SK-N-SH (cell line): ENCODE measurements at regions not wholly inside any gene's neighbourhood (a gene's known extent, or its start where the extent isn't known, plus 50 kb on each side); places are given as distances from the start of the nearest gene placed in this dataset.

Experiments
- CTCF ChIA-PET: fragments of 300-600, 350-600 bp; formaldehyde crosslinking; extraction: SDS; loops from one replicate; lab custom pipeline; 2021; lab: Yijun Ruan, JAX
- POLR2A ChIA-PET: fragments of 350-600 bp; sonication (Branson Sonifier 250); formaldehyde crosslinking; extraction: SDS; loops from one replicate; lab custom pipeline; 2020; ENCODE audit warnings: antibody characterized with exemption, inconsistent platforms; lab: Yijun Ruan, JAX
- DNase-seq: peaks from one replicate; pipeline ENCODE4 v3.0.0; 2012
- H2AFZ ChIP-seq: fragments of 200-600 bp; sonication (generic); 2 replicates; pipeline ENCODE4 v1.8.1; 2016; ENCODE audit warnings: antibody characterized with exemption, mild to moderate bottlenecking, low read depth
- H3F3A ChIP-seq: fragments of 200-600 bp; sonication (generic); replicated peaks from 2 replicates; pipeline ENCODE3; 2016; ENCODE audit warnings: antibody characterized with exemption, mild to moderate bottlenecking; ENCODE audit not compliant: insufficient read depth
- H3K27ac ChIP-seq, 2 experiments: fragments of 200-500 bp in 1 of 2; fragments of 200-600 bp in 1 of 2; sonication (Bioruptor generic) in 1 of 2; sonication (generic), shearing (Covaris generic) in 1 of 2; 2 replicates each; pipeline versions ENCODE4 v1.5.1 to v1.6.1; 2014 to 2016; ENCODE audit warnings: low read depth in 2 of 2, inconsistent platforms in 1 of 2, low read length in 1 of 2, mild to moderate bottlenecking in 1 of 2, mixed read lengths in 1 of 2
- H3K27me3 ChIP-seq: fragments of 200-600 bp; sonication (generic), shearing (Covaris generic); 2 replicates; pipeline ENCODE4 v1.6.1; 2016; ENCODE audit warnings: mixed run types; ENCODE audit not compliant: insufficient read depth
- H3K36me3 ChIP-seq, 2 experiments: fragments of 200-500 bp in 1 of 2; fragments of 200-600 bp in 1 of 2; sonication (Bioruptor generic) in 1 of 2; sonication (generic) in 1 of 2; replicated peaks in 1 of 2; 2 replicates each; pipeline versions ENCODE3 to v1.5.1; 2014 to 2016; ENCODE audit warnings: low read length in 1 of 2, mild to moderate bottlenecking in 1 of 2; ENCODE audit not compliant: insufficient read depth in 2 of 2, control insufficient read depth in 1 of 2
- H3K4me1 ChIP-seq, 2 experiments: fragments of 200-500 bp in 1 of 2; fragments of 200-600 bp in 1 of 2; sonication (Bioruptor generic) in 1 of 2; sonication (generic), shearing (Covaris generic) in 1 of 2; 2 replicates each; pipeline versions ENCODE4 v1.5.1 to v1.6.1; 2014 to 2016; ENCODE audit warnings: low read depth in 1 of 2, low read length in 1 of 2, mixed run types in 1 of 2; ENCODE audit not compliant: insufficient read depth in 2 of 2, control insufficient read depth in 1 of 2
- H3K4me2 ChIP-seq: fragments of 200-600 bp; sonication (generic), shearing (Covaris generic); 2 replicates; pipeline ENCODE4 v1.6.1; 2017; ENCODE audit warnings: mixed run types
- H3K4me3 ChIP-seq, 2 experiments: fragments of 200-500 bp in 1 of 2; fragments of 200-600 bp in 1 of 2; sonication (Bioruptor generic) in 1 of 2; sonication (generic), shearing (Covaris generic) in 1 of 2; 2 replicates each; pipeline versions ENCODE4 v1.5.1 to v1.8.1; 2014 to 2016; ENCODE audit warnings: low read depth in 2 of 2, inconsistent platforms in 1 of 2, low read length in 1 of 2, mild to moderate bottlenecking in 1 of 2, mixed read lengths in 1 of 2, moderate library complexity in 1 of 2
- H3K79me2 ChIP-seq: fragments of 200-600 bp; sonication (generic); 2 replicates; pipeline ENCODE4 v1.8.1; 2017; ENCODE audit warnings: mild to moderate bottlenecking; ENCODE audit not compliant: insufficient read depth
- H3K9ac ChIP-seq: fragments of 200-600 bp; sonication (generic); 2 replicates; pipeline ENCODE4 v1.6.1; 2017; ENCODE audit warnings: mixed run types
- H3K9me2 ChIP-seq: fragments of 200-600 bp; sonication (generic); 2 replicates; pipeline ENCODE4 v1.6.1; 2017; ENCODE audit warnings: mixed run types
- H3K9me3 ChIP-seq: fragments of 200-600 bp; sonication (generic); 2 replicates; pipeline ENCODE4 v1.6.1; 2017; ENCODE audit warnings: mixed run types, mild to moderate bottlenecking, moderate library complexity
- H4K20me1 ChIP-seq: fragments of 200-600 bp; sonication (generic); 2 replicates; pipeline ENCODE4 v1.6.1; 2017; ENCODE audit warnings: mild to moderate bottlenecking, mixed run types; ENCODE audit not compliant: insufficient read depth
- CHD2 ChIP-seq: fragments of 150-350 bp; IDR thresholded peaks from 2 replicates; pipeline ENCODE4 v1.6.1; 2018; ENCODE audit warnings: low read length; ENCODE audit not compliant: partially characterized antibody
- EP300 ChIP-seq, 2 experiments: IDR thresholded peaks; 2 replicates each; pipeline versions ENCODE4 v1.4.0 to v1.6.1; 2012; ENCODE audit warnings: borderline replicate concordance in 1 of 2, low read depth in 1 of 2, low read length in 1 of 2
- GABPA ChIP-seq: IDR thresholded peaks from 2 replicates; pipeline ENCODE4 v1.4.0; 2012; ENCODE audit warnings: low read depth, mild to moderate bottlenecking
- POLR2AphosphoS5 ChIP-seq: IDR thresholded peaks from 2 replicates; pipeline ENCODE4 v1.6.1; 2012; ENCODE audit warnings: low read depth, low read length
- RAD21 ChIP-seq: IDR thresholded peaks from 2 replicates; pipeline ENCODE4 v1.6.1; 2012; ENCODE audit warnings: mild to moderate bottlenecking, low read length
- RCOR1 ChIP-seq: fragments of 150-350 bp; IDR thresholded peaks from 2 replicates; pipeline ENCODE4 v1.6.1; 2017; ENCODE audit warnings: antibody characterized with exemption, low read length
- whole genome bisulfite sequencing: methylation state at CpG from one replicate; pipeline ENCODE4 v1.1.6; 2017; ENCODE audit warnings: low lambda C conversion rate; 5-methylcytosine and 5-hydroxymethylcytosine counted together
- TF ChIP-seq, protein P1 (sequence below): fragments of 200-600 bp; sonication (generic); IDR thresholded peaks from 2 replicates; pipeline ENCODE4 v1.6.1; 2017; ENCODE audit warnings: antibody characterized with exemption, mild to moderate bottlenecking, moderate library complexity
- TF ChIP-seq, protein P2 (sequence below): IDR thresholded peaks from 2 replicates; pipeline ENCODE4 v1.6.1; 2012; ENCODE audit warnings: mild to moderate bottlenecking, low read depth, low read length, moderate library complexity
- TF ChIP-seq, protein P3 (sequence below): fragments of 150-350 bp; IDR thresholded peaks from 2 replicates; pipeline ENCODE4 v1.6.1; 2016; ENCODE audit warnings: mild to moderate bottlenecking, low read depth, low read length

DNA sequence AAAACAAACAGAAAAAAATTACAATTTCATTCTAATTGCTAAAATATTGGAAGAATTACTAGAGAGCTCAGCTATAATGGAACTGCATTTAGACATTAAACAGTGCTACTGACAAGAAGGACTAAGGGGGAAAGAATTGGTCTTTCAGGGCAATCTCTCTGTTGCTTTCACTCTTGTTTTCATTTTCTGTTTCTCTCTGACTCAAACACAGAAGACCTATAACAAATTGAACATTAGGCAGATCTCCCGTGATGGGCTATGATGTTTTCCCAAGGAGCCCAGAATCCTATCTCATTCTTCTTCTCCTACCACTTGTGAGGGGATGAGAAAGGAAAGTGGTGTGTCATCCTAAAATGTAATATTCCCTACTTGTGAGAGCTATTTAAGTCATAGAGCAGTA, 358.0 kb upstream of the TGFBR2 start:
- 89% methylated on average over 1 of the region's 1 CpG for WGBS
- CTCF ChIA-PET, result no interaction called here
- POLR2A ChIA-PET, result no interaction called here
- Histone ChIP-seq H3K9ac (no peak overlapping the region), H3F3A (no peaks in the 10 kb centered on the region), H3K36me3 (no peaks in the 10 kb centered on the region), H3K27ac (no peak overlapping the region), H3K9me2 (no peaks in the 10 kb centered on the region), H3K4me2 (no peak overlapping the region), H3K79me2 (no peaks in the 10 kb centered on the region), H3K4me3 (no peak overlapping the region), H3K4me1 (peaks cover 0 to 3% of the 10 kb centered on the region in 2 experiments; a peak in 1 of 4 replicates), H3K27me3 (no peaks in the 10 kb centered on the region), H2AFZ (no peak overlapping the region), H3K9me3 (no peaks in the 10 kb centered on the region), H4K20me1 (no peaks in the 10 kb centered on the region)
- DNase-seq, result no peak
- TF ChIP-seq POLR2AphosphoS5, result no peak
- no peak for TF ChIP-seq RCOR1

- peaks cover 9% of the 10 kb centered on the region for H3F3A ChIP-seq
- H3K4me2 ChIP-seq, result no peak overlapping the region
- no peaks in the 10 kb centered on the region for H3K36me3 ChIP-seq
- no peaks in the 10 kb centered on the region for H4K20me1 ChIP-seq
- no peak overlapping the region for H3K9ac ChIP-seq
- no peak for DNase-seq
- no peaks in the 10 kb centered on the region for H3K27me3 ChIP-seq
- H3K4me3 ChIP-seq, result no peak overlapping the region
- no peaks in the 10 kb centered on the region for H3K4me1 ChIP-seq
- no peak overlapping the region for H3K27ac ChIP-seq
- ChIA-PET POLR2A (no interaction called here), CTCF (no interaction called here)
- no peak for TF ChIP-seq GABPA
- no peak for TF ChIP-seq RAD21
- no peak for TF ChIP-seq CHD2
- no peak for TF ChIP-seq EP300 (IDR thresholded peaks at IDR 0.05; ENCODE audit: borderline replicate concordance in 1 of 2, low read depth in 1 of 2, low read length in 1 of 2)
- TF ChIP-seq, protein P1, sequence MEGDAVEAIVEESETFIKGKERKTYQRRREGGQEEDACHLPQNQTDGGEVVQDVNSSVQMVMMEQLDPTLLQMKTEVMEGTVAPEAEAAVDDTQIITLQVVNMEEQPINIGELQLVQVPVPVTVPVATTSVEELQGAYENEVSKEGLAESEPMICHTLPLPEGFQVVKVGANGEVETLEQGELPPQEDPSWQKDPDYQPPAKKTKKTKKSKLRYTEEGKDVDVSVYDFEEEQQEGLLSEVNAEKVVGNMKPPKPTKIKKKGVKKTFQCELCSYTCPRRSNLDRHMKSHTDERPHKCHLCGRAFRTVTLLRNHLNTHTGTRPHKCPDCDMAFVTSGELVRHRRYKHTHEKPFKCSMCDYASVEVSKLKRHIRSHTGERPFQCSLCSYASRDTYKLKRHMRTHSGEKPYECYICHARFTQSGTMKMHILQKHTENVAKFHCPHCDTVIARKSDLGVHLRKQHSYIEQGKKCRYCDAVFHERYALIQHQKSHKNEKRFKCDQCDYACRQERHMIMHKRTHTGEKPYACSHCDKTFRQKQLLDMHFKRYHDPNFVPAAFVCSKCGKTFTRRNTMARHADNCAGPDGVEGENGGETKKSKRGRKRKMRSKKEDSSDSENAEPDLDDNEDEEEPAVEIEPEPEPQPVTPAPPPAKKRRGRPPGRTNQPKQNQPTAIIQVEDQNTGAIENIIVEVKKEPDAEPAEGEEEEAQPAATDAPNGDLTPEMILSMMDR, result no peak
- TF ChIP-seq, protein P2, sequence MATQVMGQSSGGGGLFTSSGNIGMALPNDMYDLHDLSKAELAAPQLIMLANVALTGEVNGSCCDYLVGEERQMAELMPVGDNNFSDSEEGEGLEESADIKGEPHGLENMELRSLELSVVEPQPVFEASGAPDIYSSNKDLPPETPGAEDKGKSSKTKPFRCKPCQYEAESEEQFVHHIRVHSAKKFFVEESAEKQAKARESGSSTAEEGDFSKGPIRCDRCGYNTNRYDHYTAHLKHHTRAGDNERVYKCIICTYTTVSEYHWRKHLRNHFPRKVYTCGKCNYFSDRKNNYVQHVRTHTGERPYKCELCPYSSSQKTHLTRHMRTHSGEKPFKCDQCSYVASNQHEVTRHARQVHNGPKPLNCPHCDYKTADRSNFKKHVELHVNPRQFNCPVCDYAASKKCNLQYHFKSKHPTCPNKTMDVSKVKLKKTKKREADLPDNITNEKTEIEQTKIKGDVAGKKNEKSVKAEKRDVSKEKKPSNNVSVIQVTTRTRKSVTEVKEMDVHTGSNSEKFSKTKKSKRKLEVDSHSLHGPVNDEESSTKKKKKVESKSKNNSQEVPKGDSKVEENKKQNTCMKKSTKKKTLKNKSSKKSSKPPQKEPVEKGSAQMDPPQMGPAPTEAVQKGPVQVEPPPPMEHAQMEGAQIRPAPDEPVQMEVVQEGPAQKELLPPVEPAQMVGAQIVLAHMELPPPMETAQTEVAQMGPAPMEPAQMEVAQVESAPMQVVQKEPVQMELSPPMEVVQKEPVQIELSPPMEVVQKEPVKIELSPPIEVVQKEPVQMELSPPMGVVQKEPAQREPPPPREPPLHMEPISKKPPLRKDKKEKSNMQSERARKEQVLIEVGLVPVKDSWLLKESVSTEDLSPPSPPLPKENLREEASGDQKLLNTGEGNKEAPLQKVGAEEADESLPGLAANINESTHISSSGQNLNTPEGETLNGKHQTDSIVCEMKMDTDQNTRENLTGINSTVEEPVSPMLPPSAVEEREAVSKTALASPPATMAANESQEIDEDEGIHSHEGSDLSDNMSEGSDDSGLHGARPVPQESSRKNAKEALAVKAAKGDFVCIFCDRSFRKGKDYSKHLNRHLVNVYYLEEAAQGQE, result no peak
- TF ChIP-seq, protein P3, sequence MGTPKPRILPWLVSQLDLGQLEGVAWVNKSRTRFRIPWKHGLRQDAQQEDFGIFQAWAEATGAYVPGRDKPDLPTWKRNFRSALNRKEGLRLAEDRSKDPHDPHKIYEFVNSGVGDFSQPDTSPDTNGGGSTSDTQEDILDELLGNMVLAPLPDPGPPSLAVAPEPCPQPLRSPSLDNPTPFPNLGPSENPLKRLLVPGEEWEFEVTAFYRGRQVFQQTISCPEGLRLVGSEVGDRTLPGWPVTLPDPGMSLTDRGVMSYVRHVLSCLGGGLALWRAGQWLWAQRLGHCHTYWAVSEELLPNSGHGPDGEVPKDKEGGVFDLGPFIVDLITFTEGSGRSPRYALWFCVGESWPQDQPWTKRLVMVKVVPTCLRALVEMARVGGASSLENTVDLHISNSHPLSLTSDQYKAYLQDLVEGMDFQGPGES, result no peak
- H3K79me2 ChIP-seq, result no peaks in the 10 kb centered on the region
- no peaks in the 10 kb centered on the region for H3K9me3 ChIP-seq
- H3K9me2 ChIP-seq, result no peaks in the 10 kb centered on the region
- H2AFZ ChIP-seq, result no peak overlapping the region
Measured at GRCh38 chr3:30252474-30252873, 353.9 kb upstream of the TGFBR2 start.
